ENCODE measurements at regions not wholly inside any gene's neighbourhood (a gene's known extent, or its start where the extent isn't known, plus 50 kb on each side); places are given as distances from the start of the nearest gene placed in this dataset.

- H3K4me2 ChIP-seq: no peak overlapping the region
Measured at GRCh38 chr1:17911791-17912190, 156.7 kb downstream of the ACTL8 start.

GRCh38 chr1:17912491-17912890, 157.4 kb downstream of the ACTL8 start:
- Histone ChIP-seq H3K36me3 (ENCODE audit: insufficient read depth) (no peaks in the 10 kb centered on the region), H3K4me2 (no peak overlapping the region), H3K4me1 (ENCODE audit: low read depth, poor library complexity, severe bottlenecking) (no peaks in the 10 kb centered on the region), H4K20me1 (ENCODE audit: insufficient read depth) (no peaks in the 10 kb centered on the region), H2AFZ (ENCODE audit: low read depth) (no peak overlapping the region), H3K79me2 (ENCODE audit: insufficient read depth, low read depth) (no peaks in the 10 kb centered on the region), H3K9ac (no peak overlapping the region), H3K4me3 (IDR thresholded peaks at IDR 0.05; ENCODE audit: insufficient read depth, low read depth, low read length) (no peak overlapping the region), H3K27me3 (ENCODE audit: insufficient read depth, low read depth) (peaks cover 2% of the 10 kb centered on the region; the same call in 1 of the 2 replicates), H3K27ac (no peak overlapping the region)
- no peak for TF ChIP-seq CTCF (conservative IDR thresholded peaks at IDR 0.05; ENCODE audit: low read depth, low read length)

More at GRCh38 chr1:17911791-17912190, 156.7 kb downstream of the ACTL8 start:
- H3K4me3 ChIP-seq (IDR thresholded peaks at IDR 0.05; ENCODE audit: insufficient read depth, low read depth, low read length): no peak overlapping the region
- peaks cover 2% of the 10 kb centered on the region; the same call in 1 of the 2 replicates for H3K27me3 ChIP-seq (ENCODE audit: insufficient read depth, low read depth)
- no peak overlapping the region for H2AFZ ChIP-seq (ENCODE audit: low read depth)
- no peaks in the 10 kb centered on the region for H3K79me2 ChIP-seq (ENCODE audit: insufficient read depth, low read depth)
- H3K9ac ChIP-seq: no peak overlapping the region
- no peaks in the 10 kb centered on the region for H4K20me1 ChIP-seq (ENCODE audit: insufficient read depth)
- H3K36me3 ChIP-seq (ENCODE audit: insufficient read depth): no peaks in the 10 kb centered on the region
- no peaks in the 10 kb centered on the region for H3K4me1 ChIP-seq (ENCODE audit: low read depth, poor library complexity, severe bottlenecking)
- no peak for TF ChIP-seq CTCF (conservative IDR thresholded peaks at IDR 0.05; ENCODE audit: low read depth, low read length)
- no peak overlapping the region for H3K27ac ChIP-seq

GRCh38 chr1:17913326-17914115, 158.4 kb downstream of the ACTL8 start:
- no peaks in the 10 kb centered on the region for H3K36me3 ChIP-seq (ENCODE audit: insufficient read depth)
- H3K4me2 ChIP-seq: no peak overlapping the region
- H3K27ac ChIP-seq: no peak overlapping the region
- H3K4me1 ChIP-seq (ENCODE audit: low read depth, poor library complexity, severe bottlenecking): no peaks in the 10 kb centered on the region
- H3K79me2 ChIP-seq (ENCODE audit: insufficient read depth, low read depth): no peaks in the 10 kb centered on the region
- TF ChIP-seq CTCF (conservative IDR thresholded peaks at IDR 0.05; ENCODE audit: low read depth, low read length): no peak
- no peak overlapping the region for H3K9ac ChIP-seq
- no peaks in the 10 kb centered on the region for H4K20me1 ChIP-seq (ENCODE audit: insufficient read depth)
- no peak overlapping the region for H3K4me3 ChIP-seq (IDR thresholded peaks at IDR 0.05; ENCODE audit: insufficient read depth, low read depth, low read length)
- peaks cover 2% of the 10 kb centered on the region; the same call in 1 of the 2 replicates for H3K27me3 ChIP-seq (ENCODE audit: insufficient read depth, low read depth)
- no peak overlapping the region for H2AFZ ChIP-seq (ENCODE audit: low read depth)

GRCh38 chr1:17914131-17914530, 159.0 kb downstream of the ACTL8 start:
- H3K9ac ChIP-seq: no peak overlapping the region
- H3K4me2 ChIP-seq: no peak overlapping the region
- H2AFZ ChIP-seq (ENCODE audit: low read depth): no peak overlapping the region
- H3K4me3 ChIP-seq (IDR thresholded peaks at IDR 0.05; ENCODE audit: insufficient read depth, low read depth, low read length): no peak overlapping the region
- no peak overlapping the region for H3K27ac ChIP-seq
- H3K36me3 ChIP-seq (ENCODE audit: insufficient read depth): no peaks in the 10 kb centered on the region
- peaks cover 2% of the 10 kb centered on the region; the same call in 1 of the 2 replicates for H3K27me3 ChIP-seq (ENCODE audit: insufficient read depth, low read depth)
- no peaks in the 10 kb centered on the region for H4K20me1 ChIP-seq (ENCODE audit: insufficient read depth)
- H3K4me1 ChIP-seq (ENCODE audit: low read depth, poor library complexity, severe bottlenecking): no peaks in the 10 kb centered on the region
- no peaks in the 10 kb centered on the region for H3K79me2 ChIP-seq (ENCODE audit: insufficient read depth, low read depth)
- no peak for TF ChIP-seq CTCF (conservative IDR thresholded peaks at IDR 0.05; ENCODE audit: low read depth, low read length)
